ENCODE measurements at regions not wholly inside any gene's neighbourhood (a gene's known extent, or its start where the extent isn't known, plus 50 kb on each side); places are given as distances from the start of the nearest gene placed in this dataset.

GRCh38 chr7:137146552-137147337, 196.8 kb downstream of the PTN start:
- Histone ChIP-seq H3K9ac (ENCODE audit: low read depth, low read length) (peak overlapping the region; percentile 14), H3K9me3 (replicated peaks; ENCODE audit: low read length) (no peaks in the 10 kb centered on the region), H3K4me2 (ENCODE audit: low read length) (peak overlapping the region; percentile 10), H3K4me3 (ENCODE audit: low read length) (no peak overlapping the region), H3K36me3 (ENCODE audit: insufficient read depth, low read length) (no peaks in the 10 kb centered on the region), H3K4me1 (ENCODE audit: control insufficient read depth, insufficient read depth, low read length) (peaks cover 20% of the 10 kb centered on the region), H3K27me3 (ENCODE audit: control insufficient read depth, insufficient read depth, low read length) (no peaks in the 10 kb centered on the region)

GRCh38 chr7:137146012-137146455, 197.5 kb downstream of the PTN start:
- Histone ChIP-seq H3K4me2 (ENCODE audit: low read length) (no peak overlapping the region), H3K36me3 (ENCODE audit: insufficient read depth, low read length) (no peaks in the 10 kb centered on the region), H3K27me3 (ENCODE audit: control insufficient read depth, insufficient read depth, low read length) (no peaks in the 10 kb centered on the region), H3K4me1 (ENCODE audit: control insufficient read depth, insufficient read depth, low read length) (peaks cover 20% of the 10 kb centered on the region), H3K4me3 (ENCODE audit: low read length) (no peak overlapping the region), H3K9ac (ENCODE audit: low read depth, low read length) (peak overlapping the region; percentile 14), H3K9me3 (replicated peaks; ENCODE audit: low read length) (no peaks in the 10 kb centered on the region)

GRCh38 chr7:137142376-137142775, 201.2 kb downstream of the PTN start:
- Histone ChIP-seq H3K27me3 (ENCODE audit: control insufficient read depth, insufficient read depth, low read length) (no peaks in the 10 kb centered on the region), H3K4me2 (ENCODE audit: low read length) (no peak overlapping the region), H3K4me1 (ENCODE audit: control insufficient read depth, insufficient read depth, low read length) (peaks cover 18% of the 10 kb centered on the region), H3K9me3 (replicated peaks; ENCODE audit: low read length) (no peaks in the 10 kb centered on the region), H3K9ac (ENCODE audit: low read depth, low read length) (no peak overlapping the region), H3K4me3 (ENCODE audit: low read length) (no peak overlapping the region), H3K36me3 (ENCODE audit: insufficient read depth, low read length) (no peaks in the 10 kb centered on the region)

- H3K4me1 ChIP-seq (ENCODE audit: control insufficient read depth, insufficient read depth, low read length): peaks cover 10% of the 10 kb centered on the region
- H3K4me3 ChIP-seq (ENCODE audit: low read length): no peak overlapping the region
- H3K9ac ChIP-seq (ENCODE audit: low read depth, low read length): no peak overlapping the region
- H3K4me2 ChIP-seq (ENCODE audit: low read length): no peak overlapping the region
- no peaks in the 10 kb centered on the region for H3K9me3 ChIP-seq (replicated peaks; ENCODE audit: low read length)
- H3K36me3 ChIP-seq (ENCODE audit: insufficient read depth, low read length): no peaks in the 10 kb centered on the region
- H3K27me3 ChIP-seq (ENCODE audit: control insufficient read depth, insufficient read depth, low read length): no peaks in the 10 kb centered on the region
These were observed 207.7 kb downstream of the PTN start for GRCh38 chr7:137135654-137136350.

DNA sequence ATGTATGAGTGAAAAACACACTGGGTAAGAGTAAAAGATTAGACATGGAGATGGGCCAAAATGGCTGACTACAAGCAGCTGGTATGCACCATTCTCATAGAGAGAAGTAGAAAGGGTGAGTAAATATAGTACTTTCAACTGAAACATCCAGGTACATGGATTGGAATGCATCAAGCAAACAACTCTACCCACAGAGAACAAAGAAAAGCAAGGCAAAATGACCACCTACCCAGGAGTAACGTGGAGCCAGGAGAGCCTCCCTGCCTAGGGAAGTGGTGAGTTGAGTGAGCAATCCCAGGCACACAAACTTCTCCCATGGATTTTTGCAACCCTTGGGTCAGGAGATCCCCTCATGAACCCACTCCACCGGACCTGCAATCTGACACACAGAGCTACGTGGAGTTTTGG, 212.8 kb downstream of the PTN start:
- H3K4me1 ChIP-seq (ENCODE audit: control insufficient read depth, insufficient read depth, low read length): peaks cover 9% of the 10 kb centered on the region
- no peaks in the 10 kb centered on the region for H3K9me3 ChIP-seq (replicated peaks; ENCODE audit: low read length)
- no peak overlapping the region for H3K9ac ChIP-seq (ENCODE audit: low read depth, low read length)
- H3K36me3 ChIP-seq (ENCODE audit: insufficient read depth, low read length): no peaks in the 10 kb centered on the region
- H3K27me3 ChIP-seq (ENCODE audit: control insufficient read depth, insufficient read depth, low read length): no peaks in the 10 kb centered on the region
- H3K4me3 ChIP-seq (ENCODE audit: low read length): no peak overlapping the region
- no peak overlapping the region for H3K4me2 ChIP-seq (ENCODE audit: low read length)

GRCh38 chr7:137129025-137129424, 214.5 kb downstream of the PTN start:
- H3K4me2 ChIP-seq (ENCODE audit: low read length): no peak overlapping the region
- H3K4me3 ChIP-seq (ENCODE audit: low read length): no peak overlapping the region
- H3K27me3 ChIP-seq (ENCODE audit: control insufficient read depth, insufficient read depth, low read length): no peaks in the 10 kb centered on the region
- no peak overlapping the region for H3K9ac ChIP-seq (ENCODE audit: low read depth, low read length)
- no peaks in the 10 kb centered on the region for H3K36me3 ChIP-seq (ENCODE audit: insufficient read depth, low read length)
- H3K4me1 ChIP-seq (ENCODE audit: control insufficient read depth, insufficient read depth, low read length): peaks cover 3% of the 10 kb centered on the region
- no peaks in the 10 kb centered on the region for H3K9me3 ChIP-seq (replicated peaks; ENCODE audit: low read length)

DNA sequence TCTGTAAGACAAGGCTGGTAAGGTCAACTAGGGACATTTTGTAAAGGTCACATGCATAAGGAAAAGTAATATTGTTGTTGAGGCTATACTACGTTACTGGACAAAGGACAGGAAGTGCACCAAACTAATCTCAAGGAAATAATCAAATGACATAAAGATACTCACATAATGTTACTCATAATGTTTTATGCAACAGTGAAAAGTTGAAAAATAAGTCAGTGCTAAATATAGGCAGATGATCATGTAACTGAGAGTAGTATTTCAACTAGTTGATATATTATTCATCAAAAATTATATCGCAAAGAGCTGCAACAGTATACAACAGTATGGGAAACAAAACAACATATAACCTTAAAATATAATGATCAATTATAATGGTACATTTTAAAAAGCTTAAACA, 215.7 kb downstream of the PTN start:
- Histone ChIP-seq H3K4me2 (ENCODE audit: low read length) (no peak overlapping the region), H3K9ac (ENCODE audit: low read depth, low read length) (no peak overlapping the region), H3K4me1 (ENCODE audit: control insufficient read depth, insufficient read depth, low read length) (peaks cover 3% of the 10 kb centered on the region)

DNA sequence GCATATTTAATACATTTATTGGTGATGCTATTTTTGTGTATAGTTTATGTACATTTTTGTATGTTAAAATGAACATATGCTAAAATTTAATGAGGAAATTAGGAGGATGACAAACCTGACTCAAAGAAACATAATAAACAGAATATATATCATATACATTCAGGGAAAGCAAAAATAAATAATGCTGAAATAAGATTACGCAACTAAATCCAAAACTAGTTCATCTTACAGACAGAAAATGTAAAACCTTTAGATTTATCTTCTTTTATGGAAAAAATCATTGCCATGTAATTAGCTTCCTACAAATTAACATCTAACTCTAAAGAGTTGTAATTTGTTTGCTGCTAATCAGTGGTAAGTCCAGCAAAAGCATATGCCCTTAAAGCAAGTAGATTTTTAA, 216.5 kb downstream of the PTN start:
- no peak overlapping the region for H3K4me3 ChIP-seq (ENCODE audit: low read length)
- no peaks in the 10 kb centered on the region for H3K36me3 ChIP-seq (ENCODE audit: insufficient read depth, low read length)
- H3K4me2 ChIP-seq (ENCODE audit: low read length): no peak overlapping the region
- no peaks in the 10 kb centered on the region for H3K9me3 ChIP-seq (replicated peaks; ENCODE audit: low read length)
- peaks cover 3% of the 10 kb centered on the region for H3K4me1 ChIP-seq (ENCODE audit: control insufficient read depth, insufficient read depth, low read length)
- H3K27me3 ChIP-seq (ENCODE audit: control insufficient read depth, insufficient read depth, low read length): no peaks in the 10 kb centered on the region
- H3K9ac ChIP-seq (ENCODE audit: low read depth, low read length): no peak overlapping the region

More for the DNA sequence above, 215.7 kb downstream of the PTN start:
- no peaks in the 10 kb centered on the region for H3K9me3 ChIP-seq (replicated peaks; ENCODE audit: low read length)
- H3K27me3 ChIP-seq (ENCODE audit: control insufficient read depth, insufficient read depth, low read length): no peaks in the 10 kb centered on the region
- H3K36me3 ChIP-seq (ENCODE audit: insufficient read depth, low read length): no peaks in the 10 kb centered on the region
- no peak overlapping the region for H3K4me3 ChIP-seq (ENCODE audit: low read length)

DNA sequence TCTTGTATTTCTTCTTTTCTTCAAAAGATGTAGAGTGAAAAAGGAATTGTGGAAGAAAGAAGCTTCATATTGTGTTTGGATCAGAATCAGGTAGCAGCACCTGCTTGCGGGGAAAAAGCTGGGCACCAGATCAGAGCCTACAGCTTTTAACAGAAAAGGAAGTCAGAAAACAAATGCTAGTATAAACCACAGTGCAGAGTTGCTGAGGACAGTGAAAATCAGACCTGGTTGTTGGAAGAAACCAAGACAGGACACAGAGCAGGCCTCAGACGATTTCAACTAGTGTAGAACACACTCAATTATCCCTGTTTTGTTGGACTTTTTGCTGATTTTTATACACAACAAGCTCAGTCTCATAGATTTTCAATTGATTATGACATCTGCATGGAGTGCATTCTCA, 221.4 kb downstream of the PTN start:
- peaks cover 6% of the 10 kb centered on the region for H3K4me1 ChIP-seq (ENCODE audit: control insufficient read depth, insufficient read depth, low read length)
- no peak overlapping the region for H3K4me2 ChIP-seq (ENCODE audit: low read length)
- H3K27me3 ChIP-seq (ENCODE audit: control insufficient read depth, insufficient read depth, low read length): no peaks in the 10 kb centered on the region
- no peak overlapping the region for H3K4me3 ChIP-seq (ENCODE audit: low read length)
- no peaks in the 10 kb centered on the region for H3K9me3 ChIP-seq (replicated peaks; ENCODE audit: low read length)
- no peak overlapping the region for H3K9ac ChIP-seq (ENCODE audit: low read depth, low read length)
- H3K36me3 ChIP-seq (ENCODE audit: insufficient read depth, low read length): no peaks in the 10 kb centered on the region

DNA sequence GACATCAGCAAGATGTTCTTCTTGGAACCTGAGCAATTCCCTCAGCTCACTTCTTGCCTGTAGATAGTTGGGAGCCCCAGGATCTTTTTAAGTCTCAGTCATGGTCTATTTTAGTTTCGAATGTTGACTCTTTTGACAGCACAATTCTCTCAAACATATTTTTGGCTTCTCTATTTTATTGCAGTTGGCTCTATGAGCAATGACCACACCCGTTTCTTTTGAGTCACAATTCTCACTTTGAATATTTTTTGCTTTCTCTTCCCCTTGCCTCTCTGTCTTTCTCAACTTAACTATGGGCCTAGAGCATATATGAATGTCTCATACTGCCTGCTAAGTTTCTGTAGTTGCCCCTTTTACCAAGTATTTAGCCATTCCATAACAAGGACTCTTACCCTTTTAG, 222.8 kb downstream of the PTN start:
- Histone ChIP-seq H3K4me3 (ENCODE audit: low read length) (no peak overlapping the region), H3K9me3 (replicated peaks; ENCODE audit: low read length) (no peaks in the 10 kb centered on the region), H3K4me1 (ENCODE audit: control insufficient read depth, insufficient read depth, low read length) (peaks cover 6% of the 10 kb centered on the region), H3K9ac (ENCODE audit: low read depth, low read length) (no peak overlapping the region), H3K27me3 (ENCODE audit: control insufficient read depth, insufficient read depth, low read length) (no peaks in the 10 kb centered on the region), H3K4me2 (ENCODE audit: low read length) (no peak overlapping the region), H3K36me3 (ENCODE audit: insufficient read depth, low read length) (no peaks in the 10 kb centered on the region)

- Histone ChIP-seq H3K9me3 (replicated peaks; ENCODE audit: low read length) (no peaks in the 10 kb centered on the region), H3K36me3 (ENCODE audit: insufficient read depth, low read length) (no peaks in the 10 kb centered on the region), H3K4me1 (ENCODE audit: control insufficient read depth, insufficient read depth, low read length) (no peaks in the 10 kb centered on the region), H3K4me2 (ENCODE audit: low read length) (no peak overlapping the region), H3K4me3 (ENCODE audit: low read length) (no peak overlapping the region), H3K9ac (ENCODE audit: low read depth, low read length) (no peak overlapping the region), H3K27me3 (ENCODE audit: control insufficient read depth, insufficient read depth, low read length) (no peaks in the 10 kb centered on the region)
These were observed 233.0 kb downstream of the PTN start for GRCh38 chr7:137110535-137110934.

DNA sequence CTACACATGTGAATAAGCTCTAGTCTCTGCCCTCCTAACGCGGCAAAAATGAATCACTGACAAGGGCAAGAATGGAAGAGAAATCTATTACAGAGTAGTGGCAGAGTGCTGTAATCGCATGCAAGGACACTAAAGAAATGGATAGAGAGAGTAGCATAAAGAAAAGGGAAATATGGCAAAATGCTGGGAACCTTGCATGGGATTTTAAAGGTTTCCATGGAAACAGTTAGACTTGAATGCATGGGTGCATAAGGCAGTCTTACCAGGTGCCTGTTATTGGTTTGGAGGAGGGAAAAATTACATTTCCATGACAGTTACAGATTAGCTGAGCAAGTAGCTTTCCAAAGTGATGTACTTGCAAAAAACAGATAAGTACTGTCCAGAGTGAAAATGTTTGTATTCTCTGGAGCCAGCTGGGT, 233.4 kb downstream of the PTN start:
- Histone ChIP-seq H3K27me3 (ENCODE audit: control insufficient read depth, insufficient read depth, low read length) (no peaks in the 10 kb centered on the region), H3K4me3 (ENCODE audit: low read length) (no peak overlapping the region), H3K9me3 (replicated peaks; ENCODE audit: low read length) (no peaks in the 10 kb centered on the region), H3K9ac (ENCODE audit: low read depth, low read length) (no peak overlapping the region), H3K4me2 (ENCODE audit: low read length) (no peak overlapping the region), H3K36me3 (ENCODE audit: insufficient read depth, low read length) (no peaks in the 10 kb centered on the region), H3K4me1 (ENCODE audit: control insufficient read depth, insufficient read depth, low read length) (no peaks in the 10 kb centered on the region)
